HFFc6 (cell line): ENCODE measurements at regions not wholly inside any gene's neighbourhood (a gene's known extent, or its start where the extent isn't known, plus 50 kb on each side); places are given as distances from the start of the nearest gene placed in this dataset.

Experiments used
- DNase-seq: peaks from one replicate; pipeline ENCODE4 v3.0.0-alpha.2; 2018
- H3K27ac Mint-ChIP-seq: 2 replicates; pipeline ENCODE4 v1.8.0; 2020; ENCODE audit warnings: mild to moderate bottlenecking, mixed read lengths
- H3K27me3 Mint-ChIP-seq: 2 replicates; pipeline ENCODE4 v1.8.0; 2021; ENCODE audit warnings: mild to moderate bottlenecking, moderate library complexity, mixed read lengths; ENCODE audit not compliant: insufficient read depth
- H3K36me3 Mint-ChIP-seq: 2 replicates; pipeline ENCODE4 v1.8.0; 2021; ENCODE audit warnings: low read depth, mixed read lengths
- H3K4me1 Mint-ChIP-seq: 2 replicates; pipeline ENCODE4 v1.8.0; 2020; ENCODE audit warnings: low read depth, mixed read lengths
- H3K4me3 Mint-ChIP-seq: 2 replicates; pipeline ENCODE4 v1.8.0; 2020; ENCODE audit warnings: mild to moderate bottlenecking, moderate library complexity, mixed read lengths
- H3K9me3 Mint-ChIP-seq: 2 replicates; pipeline ENCODE4 v1.8.0; 2020; ENCODE audit warnings: mild to moderate bottlenecking, mixed read lengths
- CTCF ChIP-seq: fragments of 200-600 bp; sonication (generic); IDR thresholded peaks from 2 replicates; pipeline ENCODE4 v1.5.0; 2021; ENCODE audit warnings: antibody characterized with exemption, mild to moderate bottlenecking

GRCh38 chr17:79174193-79174765 lies 99.7 kb downstream of the ENGASE start:
- no peak overlapping the region for H3K27ac Mint-ChIP-seq
- no peaks in the 10 kb centered on the region for H3K9me3 Mint-ChIP-seq
- no peaks in the 10 kb centered on the region for H3K4me1 Mint-ChIP-seq
- no peak for TF ChIP-seq CTCF
- H3K4me3 Mint-ChIP-seq, result no peak overlapping the region
- peaks cover 42% of the 10 kb centered on the region for H3K27me3 Mint-ChIP-seq
- no peak for DNase-seq
- H3K36me3 Mint-ChIP-seq, result no peaks in the 10 kb centered on the region

DNA sequence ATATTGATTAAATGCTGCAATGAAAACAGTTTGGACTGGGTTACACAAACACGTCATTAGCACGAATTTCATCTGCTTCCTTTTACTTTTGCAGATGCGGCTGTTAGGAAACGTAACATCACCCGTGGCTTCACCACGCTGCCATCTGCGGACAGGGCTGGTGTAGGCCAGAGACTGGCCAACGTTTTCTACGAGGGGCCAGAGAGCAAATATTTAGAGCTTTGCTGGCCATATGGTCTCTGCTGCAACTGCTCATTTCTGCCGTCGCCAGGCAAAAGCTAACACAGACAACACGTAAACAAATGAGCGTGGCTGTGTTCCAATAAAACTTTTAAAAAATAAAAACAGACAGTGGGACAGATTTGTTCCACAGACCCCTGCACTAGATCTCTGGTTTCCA lies 96.6 kb downstream of the ENGASE start:
- H3K4me1 Mint-ChIP-seq, result no peaks in the 10 kb centered on the region
- H3K9me3 Mint-ChIP-seq, result no peaks in the 10 kb centered on the region
- no peak overlapping the region for H3K4me3 Mint-ChIP-seq
- no peak for DNase-seq
- H3K27ac Mint-ChIP-seq, result no peak overlapping the region
- TF ChIP-seq CTCF, result no peak
- no peaks in the 10 kb centered on the region for H3K36me3 Mint-ChIP-seq
- H3K27me3 Mint-ChIP-seq, result peaks cover 30% of the 10 kb centered on the region

- no peaks in the 10 kb centered on the region for H3K9me3 Mint-ChIP-seq
- H3K36me3 Mint-ChIP-seq, result no peaks in the 10 kb centered on the region
- no peak overlapping the region for H3K4me3 Mint-ChIP-seq
- TF ChIP-seq CTCF, result no peak
- H3K27me3 Mint-ChIP-seq, result peaks cover 27% of the 10 kb centered on the region
- DNase-seq, result no peak
- no peak overlapping the region for H3K27ac Mint-ChIP-seq
- H3K4me1 Mint-ChIP-seq, result no peaks in the 10 kb centered on the region
Measured at GRCh38 chr17:79169861-79170260, 95.2 kb downstream of the ENGASE start.

GRCh38 chr17:79169366-79169765 lies 94.7 kb downstream of the ENGASE start:
- H3K4me3 Mint-ChIP-seq, result no peak overlapping the region
- H3K36me3 Mint-ChIP-seq, result no peaks in the 10 kb centered on the region

GRCh38 chr17:79168486-79169055 lies 93.9 kb downstream of the ENGASE start:
- no peak overlapping the region for H3K4me3 Mint-ChIP-seq
- no peak overlapping the region for H3K27ac Mint-ChIP-seq
- H3K4me1 Mint-ChIP-seq, result no peaks in the 10 kb centered on the region
- H3K9me3 Mint-ChIP-seq, result no peaks in the 10 kb centered on the region
- TF ChIP-seq CTCF, result no peak
- H3K27me3 Mint-ChIP-seq, result peaks cover 33% of the 10 kb centered on the region
- DNase-seq, result no peak
- no peaks in the 10 kb centered on the region for H3K36me3 Mint-ChIP-seq

More at GRCh38 chr17:79169366-79169765, 94.7 kb downstream of the ENGASE start:
- no peak for TF ChIP-seq CTCF
- no peaks in the 10 kb centered on the region for H3K4me1 Mint-ChIP-seq
- H3K9me3 Mint-ChIP-seq, result no peaks in the 10 kb centered on the region
- H3K27ac Mint-ChIP-seq, result no peak overlapping the region
- DNase-seq, result no peak
- peaks cover 29% of the 10 kb centered on the region for H3K27me3 Mint-ChIP-seq
